Ovary (tissue), 3 donors: ENCODE measurements at regions not wholly inside any gene's neighbourhood (a gene's known extent, or its start where the extent isn't known, plus 50 kb on each side); places are given as distances from the start of the nearest gene placed in this dataset.

Experiments used
- CTCF ChIP-seq, 3 donors: fragments of 450-650 bp in 2 of 3; fragments of 200-600 bp in 1 of 3; IDR thresholded peaks; one replicate each; pipeline versions ENCODE4 v1.5.1 to v1.8.0; 2016 to 2022; ENCODE audit warnings: antibody characterized with exemption in 3 of 3, mild to moderate bottlenecking in 1 of 3
- EP300 ChIP-seq: sonication (generic); formaldehyde crosslinking; IDR thresholded peaks from one replicate; pipeline ENCODE4 v1.6.1; 2017; ENCODE audit warnings: antibody characterized with exemption
- POLR2A ChIP-seq: fragments of 450-650 bp; IDR thresholded peaks from one replicate; pipeline ENCODE4 v1.6.1; 2017; ENCODE audit warnings: antibody characterized with exemption, mild to moderate bottlenecking, moderate library complexity
- donor health status: DM: no; HTN: no; CAD: no.

- TF ChIP-seq CTCF (IDR thresholded peaks at IDR 0.05) (no peak), POLR2A (no peak), EP300 (no peak)
Measured at GRCh38 chr17:68710035-68710780, 109.0 kb upstream of the FAM20A start.
